GM23338 (cell line): ENCODE measurements at regions not wholly inside any gene's neighbourhood (a gene's known extent, or its start where the extent isn't known, plus 50 kb on each side); places are given as distances from the start of the nearest gene placed in this dataset.
"Not testable (repeated sequence)": the region's sequence is repeated elsewhere in the genome, so short reads cannot be mapped to it uniquely, and the experiment has no call there.

Experiments used
- CREB1 ChIP-seq: fragments of 250-450 bp; sonication (Bioruptor Pico); IDR thresholded peaks from 2 replicates; pipeline ENCODE4 v1.5.0; 2020; ENCODE audit warnings: low read depth, mild to moderate bottlenecking, moderate library complexity
- CTCF ChIP-seq, 2 experiments: fragments of 200-600 bp in 1 of 2; sonication (generic) in 1 of 2; conservative IDR thresholded peaks; 2 replicates each; pipeline versions ENCODE4 v1.5.1 to v1.6.1; 2016 to 2017; ENCODE audit warnings: antibody characterized with exemption in 2 of 2, low read depth in 2 of 2, mild to moderate bottlenecking in 2 of 2, moderate library complexity in 1 of 2
- JUNB ChIP-seq: IDR thresholded peaks from one replicate; pipeline ENCODE4 v1.6.1; 2016; ENCODE audit warnings: antibody characterized with exemption; ENCODE audit not compliant: unreplicated experiment
- NANOG ChIP-seq: IDR thresholded peaks from 2 replicates; pipeline ENCODE4 v1.6.1; 2016; ENCODE audit warnings: antibody characterized with exemption, borderline replicate concordance

- not testable (repeated sequence) for TF ChIP-seq CTCF (conservative IDR thresholded peaks at IDR 0.05; ENCODE audit: low read depth in 2 of 2); NANOG; CREB1 (CRISPR knock-in tag); JUNB
Measured at GRCh38 chr7:76897007-76897406, 135.2 kb downstream of the SPDYE17 start.
